H1 (cell line): ENCODE measurements at regions not wholly inside any gene's neighbourhood (a gene's known extent, or its start where the extent isn't known, plus 50 kb on each side); places are given as distances from the start of the nearest gene placed in this dataset.

Source experiments
- CEBPB ChIP-seq: IDR thresholded peaks from 2 replicates; pipeline ENCODE4 v1.6.1; 2012; ENCODE audit warnings: low read depth, low read length
- CTCF ChIP-seq, 3 experiments: IDR thresholded peaks; 1 replicate in 2 of 3; 2 replicates in 1 of 3; pipeline versions ENCODE4 v1.5.1 to v1.6.1; 2011; ENCODE audit warnings: low read length in 3 of 3, mild to moderate bottlenecking in 3 of 3, inconsistent platforms in 2 of 3, low read depth in 1 of 3, moderate library complexity in 1 of 3; ENCODE audit not compliant: insufficient read depth in 1 of 3; ENCODE audit errors: control extremely low read depth in 1 of 3
- EP300 ChIP-seq, 2 experiments: IDR thresholded peaks; 1 replicate in 1 of 2; 2 replicates in 1 of 2; pipeline ENCODE4 v1.6.1; 2011 to 2012; ENCODE audit warnings: low read depth in 2 of 2, low read length in 2 of 2, mild to moderate bottlenecking in 2 of 2, borderline replicate concordance in 1 of 2, inconsistent platforms in 1 of 2, moderate library complexity in 1 of 2
- FOSL1 ChIP-seq: IDR thresholded peaks from 2 replicates; pipeline ENCODE4 v1.6.1; 2011; ENCODE audit warnings: mild to moderate bottlenecking, low read depth, low read length, moderate library complexity; ENCODE audit not compliant: insufficient read depth
- JUND ChIP-seq: IDR thresholded peaks from 2 replicates; pipeline ENCODE4 v1.6.1; 2011; ENCODE audit warnings: mild to moderate bottlenecking, improper control_type of control experiment, low read length
- POLR2A ChIP-seq, 2 experiments: IDR thresholded peaks; 1 replicate in 1 of 2; 2 replicates in 1 of 2; pipeline ENCODE4 v1.6.1; 2011; ENCODE audit warnings: low read depth in 2 of 2, low read length in 2 of 2, mild to moderate bottlenecking in 2 of 2; ENCODE audit errors: control extremely low read depth in 1 of 2
- RNF2 ChIP-seq: fragments of 200-900, 300-1000 bp; sonication (generic); IDR thresholded peaks from 2 replicates; pipeline ENCODE4 v1.7.1; 2016; ENCODE audit warnings: borderline replicate concordance, low read depth, mild to moderate bottlenecking, antibody characterized with exemption, low read length; ENCODE audit not compliant: poor library complexity, severe bottlenecking; ENCODE audit errors: missing control alignments
- SIN3A ChIP-seq, 2 experiments: IDR thresholded peaks in 1 of 2; conservative IDR thresholded peaks in 1 of 2; 2 replicates each; pipeline ENCODE4 v1.6.1; 2011 to 2012; ENCODE audit warnings: low read length in 2 of 2, improper control_type of control experiment in 1 of 2, low read depth in 1 of 2, mild to moderate bottlenecking in 1 of 2
- SIX5 ChIP-seq: IDR thresholded peaks from 2 replicates; pipeline ENCODE4 v1.6.1; 2011; ENCODE audit warnings: mild to moderate bottlenecking, low read depth, low read length
- SP4 ChIP-seq: IDR thresholded peaks from 2 replicates; pipeline ENCODE4 v1.6.1; 2012; ENCODE audit warnings: low read length, inconsistent platforms

- TF ChIP-seq SIN3A (conservative IDR thresholded peaks at IDR 0.05 in 1 of 2, IDR thresholded peaks at IDR 0.05 in 1 of 2; ENCODE audit: low read depth in 1 of 2, low read length in 2 of 2) (no peak), RNF2 (no peak), POLR2A (IDR thresholded peaks at IDR 0.05; ENCODE audit: control extremely low read depth in 1 of 2, low read depth in 2 of 2, low read length in 2 of 2) (no peak), SIX5 (no peak), SP4 (no peak), CEBPB (no peak), CTCF (IDR thresholded peaks at IDR 0.05; ENCODE audit: control extremely low read depth in 1 of 3, insufficient read depth in 1 of 3, low read depth in 1 of 3, low read length in 3 of 3) (no peak), FOSL1 (no peak), JUND (no peak), EP300 (IDR thresholded peaks at IDR 0.05; ENCODE audit: borderline replicate concordance in 1 of 2, low read depth in 2 of 2, low read length in 2 of 2) (no peak)
Measured at GRCh38 chr21:19870682-19871081, 1127.5 kb upstream of the NCAM2 start.
